ENCODE measurements at regions not wholly inside any gene's neighbourhood (a gene's known extent, or its start where the extent isn't known, plus 50 kb on each side); places are given as distances from the start of the nearest gene placed in this dataset.

DNA sequence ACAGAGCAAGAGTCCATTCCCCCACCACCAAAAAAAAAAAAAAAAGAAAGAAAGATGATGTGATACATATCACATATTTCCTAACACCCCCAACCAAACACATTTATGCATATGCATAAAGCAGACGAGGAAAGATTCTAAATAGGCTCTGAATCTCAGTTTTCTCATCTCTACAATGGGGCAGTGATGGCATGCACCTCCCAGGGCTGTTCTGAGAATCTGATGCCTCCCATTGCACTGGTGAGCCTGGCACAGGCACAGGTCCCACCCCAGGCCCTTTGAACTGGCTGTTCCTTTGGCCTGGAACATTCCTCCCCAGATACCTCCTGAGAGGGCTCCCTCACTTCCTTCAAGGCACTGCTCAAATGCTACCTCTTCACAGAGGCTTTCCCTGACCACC lies 116.5 kb downstream of the C9orf50 start:
- no peak for DNase-seq

DNA sequence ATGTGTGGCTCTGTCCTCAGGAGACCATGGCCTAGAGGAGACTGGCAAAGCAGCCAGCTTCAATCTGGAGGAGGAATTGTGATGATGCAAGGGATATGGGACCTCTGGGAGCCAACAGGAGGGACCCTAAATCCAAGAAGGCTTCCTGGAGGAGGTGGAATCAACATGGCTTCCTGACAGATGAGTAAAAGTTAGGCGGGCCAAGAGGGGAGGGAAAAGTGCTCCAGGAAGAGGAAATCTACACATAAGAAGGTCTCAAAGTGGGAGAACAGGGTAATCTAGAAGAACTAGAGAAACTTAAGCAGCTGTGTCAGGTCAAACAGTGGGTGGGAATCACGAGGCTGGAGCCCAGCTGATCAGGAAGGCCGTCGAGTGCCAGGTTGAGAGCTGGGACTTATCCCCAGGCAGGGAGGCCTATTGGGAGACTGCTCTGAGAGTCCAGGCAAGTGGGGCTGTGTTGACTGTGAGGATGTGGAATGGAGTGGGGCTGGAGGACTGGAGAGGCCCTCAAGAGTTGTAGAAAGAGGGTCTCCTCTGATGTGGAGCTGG lies 119.1 kb downstream of the C9orf50 start:
- no peak for DNase-seq

- DNase-seq = no peak
These were observed 119.8 kb downstream of the C9orf50 start for GRCh38 chr9:129500863-129501770.

DNA sequence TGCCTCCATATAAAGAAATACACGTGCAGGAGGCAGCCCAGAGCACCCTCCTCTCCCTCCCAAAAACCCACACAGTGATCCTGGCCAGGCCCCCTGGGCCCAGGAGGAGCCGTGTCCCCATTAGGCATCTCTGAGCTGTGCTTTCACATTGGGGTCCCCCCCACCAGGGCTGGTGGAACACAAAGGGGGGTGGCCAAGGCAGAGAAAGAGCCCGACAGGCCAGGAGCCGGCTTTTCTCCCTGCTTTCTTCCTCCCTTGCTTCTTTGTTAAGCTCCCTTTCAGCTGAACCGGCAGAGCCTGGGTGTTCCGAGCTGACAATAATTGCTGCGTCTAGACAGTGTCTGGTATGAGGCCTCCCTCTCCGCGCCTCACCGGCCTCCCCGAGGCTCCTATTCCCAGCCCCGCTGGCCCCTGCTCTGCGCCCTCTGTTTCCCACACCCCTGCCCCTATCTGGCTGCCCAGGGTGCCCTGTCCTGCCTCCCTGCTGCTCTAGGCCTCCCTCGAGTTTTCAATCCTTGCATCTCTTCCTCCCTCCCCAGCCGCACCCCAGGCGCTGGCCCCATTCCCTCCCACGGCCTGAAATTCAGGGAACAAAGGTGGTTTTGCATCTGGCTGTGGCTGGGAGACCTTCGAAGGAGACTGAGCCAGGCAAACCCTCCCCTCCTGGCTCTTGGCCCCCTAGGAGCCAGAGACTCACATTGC lies 120.6 kb downstream of the C9orf50 start:
- no peak for DNase-seq

GRCh38 chr9:129498451-129499384 lies 122.2 kb downstream of the C9orf50 start:
- DNase-seq = no peak

DNA sequence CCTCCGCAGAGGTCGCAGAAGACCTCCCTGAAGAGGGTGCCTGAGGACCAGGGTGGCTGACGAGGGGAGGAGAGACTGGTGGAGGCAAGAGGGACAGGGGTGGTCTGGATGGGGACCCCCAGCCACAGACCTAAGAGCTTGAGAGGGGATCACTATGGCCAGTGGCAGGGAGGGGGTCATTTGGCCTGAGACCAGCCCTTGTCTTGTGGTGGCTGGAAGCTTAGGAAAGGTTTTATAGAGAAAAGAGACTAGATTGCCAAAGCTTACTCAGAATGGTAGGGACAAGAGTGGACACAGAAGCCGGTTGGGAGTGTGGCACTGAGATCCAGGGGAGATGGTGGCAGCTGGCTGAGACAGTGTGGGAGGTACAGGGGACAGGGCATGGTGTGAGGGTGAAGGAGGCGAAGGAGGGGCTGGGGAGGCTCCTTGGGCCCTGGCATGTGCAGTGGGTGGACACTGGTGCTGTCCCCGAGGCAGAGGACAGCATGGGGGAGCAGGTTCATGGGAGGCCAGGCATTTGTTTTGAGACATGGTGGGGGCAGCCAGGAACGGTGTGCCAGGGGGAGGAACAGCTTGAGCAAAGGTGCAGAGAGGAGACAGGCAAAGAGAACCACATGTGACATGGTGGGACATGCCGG lies 123.0 kb downstream of the C9orf50 start:
- DNase-seq = no peak

GRCh38 chr9:129497005-129497812 lies 123.7 kb downstream of the C9orf50 start:
- no peak for DNase-seq

GRCh38 chr9:129496473-129497004 lies 124.4 kb downstream of the C9orf50 start:
- DNase-seq = peak; percentile 76

DNA sequence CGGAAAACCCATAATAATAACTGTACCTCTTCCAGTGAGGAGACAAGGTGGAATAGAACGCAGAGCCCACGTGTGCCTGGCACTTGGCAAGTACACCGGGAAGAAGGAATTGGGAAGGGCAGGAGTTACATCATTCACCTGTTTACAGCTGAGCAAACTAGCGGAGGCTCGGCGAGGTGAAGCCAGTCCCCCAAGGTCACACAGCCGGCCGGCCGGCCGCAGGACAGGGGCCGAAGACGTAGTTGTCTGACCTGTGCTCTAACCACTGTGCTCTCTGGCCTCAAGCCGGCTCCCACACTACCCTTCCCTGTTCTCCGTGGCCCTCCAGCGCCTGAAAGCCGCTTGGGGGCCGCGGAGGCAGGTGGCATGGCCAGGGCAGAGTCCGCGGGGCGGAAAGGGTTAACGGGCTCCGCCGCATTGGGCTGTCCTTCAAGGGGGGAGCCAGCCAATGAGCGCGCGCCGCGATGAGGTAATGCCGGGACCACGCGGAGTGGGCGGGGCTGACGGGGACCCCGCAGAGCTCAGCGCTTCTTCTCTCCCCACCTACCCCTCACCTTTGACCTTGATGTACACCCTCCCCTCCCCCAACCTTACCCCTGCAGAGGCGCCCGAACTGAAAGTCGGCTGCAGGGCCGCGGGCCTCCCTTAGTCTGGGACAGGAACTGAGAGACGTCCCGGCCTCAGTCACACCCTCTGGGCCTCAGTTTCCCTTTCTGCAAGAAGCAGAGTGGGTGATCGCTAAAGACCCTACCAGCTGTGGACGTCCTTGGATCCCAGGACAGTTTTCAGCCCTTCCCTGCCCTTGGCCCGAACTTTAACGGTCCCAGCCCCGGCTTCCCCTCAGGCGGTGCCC lies 125.1 kb downstream of the C9orf50 start:
- DNase-seq = peak; percentile 75

DNA sequence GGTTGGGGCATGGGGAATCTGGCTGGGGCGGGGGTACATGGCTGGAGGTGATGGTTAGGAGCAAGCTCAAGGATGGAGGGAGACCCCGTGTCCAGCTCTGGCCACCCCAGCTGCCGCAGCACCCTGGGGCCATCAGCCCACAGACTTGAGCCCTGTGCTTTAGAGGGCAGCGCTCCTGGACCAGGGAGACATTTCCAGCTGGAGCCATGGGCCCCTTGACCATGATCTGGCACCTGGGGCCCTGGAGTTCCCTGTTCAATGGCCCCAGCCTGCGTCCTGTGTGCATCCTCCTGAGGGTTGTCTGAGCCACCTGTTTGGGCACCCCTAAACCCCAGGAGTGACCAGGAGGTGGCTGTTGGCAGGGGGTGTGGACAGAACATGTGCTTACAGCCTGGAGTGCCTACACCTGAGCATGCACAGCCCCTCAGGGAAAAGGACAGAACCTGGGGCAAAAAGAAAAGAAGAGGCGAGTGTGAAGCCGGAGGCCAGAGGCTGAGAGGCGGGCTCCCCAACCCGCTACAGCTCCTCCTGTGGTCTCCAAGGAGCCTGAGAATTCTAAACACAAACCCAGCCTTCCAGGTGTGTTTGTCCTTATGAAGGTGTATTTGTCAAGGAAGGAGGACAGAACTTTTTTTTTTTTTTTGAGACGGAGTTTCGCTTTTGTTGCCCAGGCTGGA lies 126.7 kb downstream of the C9orf50 start:
- no peak for DNase-seq

DNA sequence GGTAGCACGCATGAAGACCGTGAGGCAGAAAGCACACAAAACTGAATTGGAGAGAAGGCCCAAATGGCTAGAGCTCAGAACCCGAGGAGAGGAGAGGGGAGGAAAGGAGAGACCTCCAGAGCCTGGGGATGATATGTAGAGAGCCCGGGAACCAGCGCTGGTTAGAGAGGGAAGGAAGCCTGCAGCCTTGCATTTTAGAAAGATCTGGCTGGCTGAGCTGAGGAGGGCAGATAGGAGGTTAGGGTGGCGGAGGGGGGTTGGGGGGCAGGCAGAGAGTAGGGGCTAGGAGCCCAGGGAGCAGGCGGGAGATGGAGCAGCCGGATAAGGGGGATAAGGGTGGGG lies 127.2 kb downstream of the C9orf50 start:
- DNase-seq = no peak

- no peak for DNase-seq
These were observed 127.7 kb downstream of the C9orf50 start for GRCh38 chr9:129493002-129493705.

GRCh38 chr9:129491487-129491855 lies 129.4 kb downstream of the C9orf50 start:
- no peak for DNase-seq

DNA sequence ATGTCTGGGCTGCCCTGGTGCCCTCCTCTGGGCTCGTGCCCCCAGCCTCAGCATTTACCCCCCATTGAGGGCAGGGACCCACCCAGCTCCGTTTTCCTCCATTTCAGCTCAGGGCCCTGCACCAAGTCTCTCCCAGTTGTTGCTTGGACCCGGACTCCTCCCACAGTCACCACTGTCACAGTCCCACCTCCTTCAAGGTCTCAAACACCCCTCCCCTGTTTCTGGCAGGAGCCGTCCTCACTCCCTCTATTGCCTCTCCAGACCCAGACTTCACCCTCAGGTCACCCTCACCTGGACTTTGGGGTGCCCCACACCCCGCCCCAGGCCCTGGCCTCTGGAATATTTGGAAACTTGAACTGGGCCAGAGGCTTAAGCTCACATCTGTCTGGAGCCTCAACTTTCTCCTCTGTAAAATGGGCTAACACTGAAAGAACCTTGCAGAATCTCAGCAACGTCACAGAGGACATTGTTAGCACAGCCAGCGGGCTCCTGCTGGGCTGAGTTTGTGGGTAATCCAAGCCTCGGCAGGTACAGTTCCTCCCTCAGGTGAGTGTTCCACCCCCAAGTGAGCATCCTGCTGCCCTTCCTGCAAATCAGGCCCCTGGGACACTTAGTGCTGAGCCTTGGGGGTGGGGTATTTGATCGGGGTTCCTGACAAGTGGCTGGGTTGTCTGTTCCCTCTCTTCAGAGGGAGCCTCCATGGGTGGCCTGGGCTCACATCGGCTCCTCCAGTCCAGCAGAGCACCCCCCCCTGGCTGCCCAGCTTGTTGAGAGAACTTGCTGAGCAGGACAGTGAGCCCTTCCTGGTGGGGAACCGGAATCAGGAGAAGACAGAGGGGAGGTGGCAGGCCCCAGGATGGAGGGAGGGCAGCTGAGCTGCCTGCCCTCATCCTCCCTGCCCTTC lies 130.1 kb downstream of the C9orf50 start:
- no peak for DNase-seq

DNA sequence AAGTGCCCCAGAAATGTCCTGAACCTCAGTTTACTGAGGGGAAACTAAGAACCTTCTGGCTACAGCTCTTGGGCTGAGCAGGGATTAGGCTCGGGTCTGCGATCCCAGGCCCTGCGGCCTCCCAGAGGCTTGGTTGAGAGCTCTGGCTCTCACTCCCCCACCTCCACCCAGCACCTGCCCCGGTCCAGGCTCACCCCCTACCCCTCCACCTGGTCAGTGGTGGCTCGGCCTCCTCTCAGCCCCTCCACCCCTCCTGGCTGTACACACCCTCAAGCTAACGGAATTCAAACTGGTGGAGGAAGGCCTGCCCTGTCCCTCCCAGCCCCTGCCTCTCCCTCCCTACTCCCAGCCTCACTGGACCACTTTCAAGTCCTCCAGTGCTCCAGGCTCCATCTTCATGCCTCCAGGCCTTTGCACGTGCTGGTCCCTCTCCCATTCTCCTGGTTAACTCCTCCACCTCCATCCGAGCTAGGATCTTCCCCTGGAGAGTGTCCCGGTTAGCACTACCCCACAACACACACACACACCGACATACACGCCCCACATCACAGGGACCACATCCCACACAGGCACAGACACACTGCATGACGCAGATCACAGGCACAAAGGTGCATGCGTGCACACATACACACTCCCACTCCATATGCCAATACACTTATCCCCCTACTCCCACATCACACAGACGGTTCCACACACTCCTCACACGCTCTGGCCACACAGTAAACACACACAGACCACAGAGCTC lies 130.9 kb downstream of the C9orf50 start:
- peak; percentile 53 for DNase-seq

- DNase-seq = no peak
These were observed 133.0 kb downstream of the C9orf50 start for GRCh38 chr9:129487658-129488483.
